Keratinocyte (primary cell): ENCODE measurements at regions not wholly inside any gene's neighbourhood (a gene's known extent, or its start where the extent isn't known, plus 50 kb on each side); places are given as distances from the start of the nearest gene placed in this dataset.
A peak's percentile ranks its signal among the peaks of the same experiment; 100 is the strongest.

Experiments used
- EZH2 ChIP-seq: IDR thresholded peaks from one replicate; pipeline ENCODE4 v1.6.1; 2012; ENCODE audit warnings: inconsistent platforms, mild to moderate bottlenecking, low read length, moderate library complexity
- TF ChIP-seq, protein P1 (sequence below), 3 experiments: IDR thresholded peaks in 1 of 3; conservative IDR thresholded peaks in 1 of 3; optimal IDR thresholded peaks in 1 of 3; 2 replicates in 2 of 3; 3 replicates in 1 of 3; pipeline versions ENCODE3 to v1.5.1; 2011; ENCODE audit warnings: low read length in 3 of 3, mild to moderate bottlenecking in 3 of 3, moderate library complexity in 2 of 3, control low read depth in 1 of 3, inconsistent platforms in 1 of 3; ENCODE audit not compliant: insufficient read depth in 2 of 3; ENCODE audit errors: extremely low read depth in 1 of 3

DNA sequence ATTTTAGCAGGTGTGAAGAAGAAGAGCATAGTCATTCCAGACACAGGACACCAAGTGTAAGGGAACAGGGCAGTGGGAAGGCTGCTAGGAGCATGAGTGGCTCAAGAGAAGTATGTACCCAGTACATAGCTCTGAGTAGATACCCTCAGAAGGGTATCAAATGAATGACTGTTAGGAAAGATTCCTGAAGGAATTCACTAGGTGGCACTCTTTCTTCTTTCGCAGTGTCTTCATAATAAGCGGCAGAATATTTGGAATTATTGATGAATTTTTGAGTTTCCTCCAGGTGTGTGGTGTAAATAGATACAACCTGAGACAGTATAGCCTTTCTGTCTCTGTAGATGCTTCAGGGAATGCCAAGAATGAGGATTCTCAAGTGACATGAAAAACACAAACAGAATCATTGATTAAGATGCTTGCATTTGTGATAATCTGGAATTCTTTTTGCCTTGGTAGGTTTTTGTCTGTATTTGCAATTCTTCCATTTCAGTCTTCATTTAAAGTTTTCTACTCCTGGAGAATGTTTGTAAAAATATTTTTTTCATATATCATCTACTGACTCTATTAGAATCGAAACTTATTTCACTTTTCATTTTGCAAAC lies 264.3 kb upstream of the RIMS1 start:
- TF ChIP-seq, protein P1, sequence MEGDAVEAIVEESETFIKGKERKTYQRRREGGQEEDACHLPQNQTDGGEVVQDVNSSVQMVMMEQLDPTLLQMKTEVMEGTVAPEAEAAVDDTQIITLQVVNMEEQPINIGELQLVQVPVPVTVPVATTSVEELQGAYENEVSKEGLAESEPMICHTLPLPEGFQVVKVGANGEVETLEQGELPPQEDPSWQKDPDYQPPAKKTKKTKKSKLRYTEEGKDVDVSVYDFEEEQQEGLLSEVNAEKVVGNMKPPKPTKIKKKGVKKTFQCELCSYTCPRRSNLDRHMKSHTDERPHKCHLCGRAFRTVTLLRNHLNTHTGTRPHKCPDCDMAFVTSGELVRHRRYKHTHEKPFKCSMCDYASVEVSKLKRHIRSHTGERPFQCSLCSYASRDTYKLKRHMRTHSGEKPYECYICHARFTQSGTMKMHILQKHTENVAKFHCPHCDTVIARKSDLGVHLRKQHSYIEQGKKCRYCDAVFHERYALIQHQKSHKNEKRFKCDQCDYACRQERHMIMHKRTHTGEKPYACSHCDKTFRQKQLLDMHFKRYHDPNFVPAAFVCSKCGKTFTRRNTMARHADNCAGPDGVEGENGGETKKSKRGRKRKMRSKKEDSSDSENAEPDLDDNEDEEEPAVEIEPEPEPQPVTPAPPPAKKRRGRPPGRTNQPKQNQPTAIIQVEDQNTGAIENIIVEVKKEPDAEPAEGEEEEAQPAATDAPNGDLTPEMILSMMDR (optimal IDR thresholded peaks at IDR 0.05 in 1 of 3, IDR thresholded peaks at IDR 0.05 in 1 of 3, conservative IDR thresholded peaks at IDR 0.05 in 1 of 3; ENCODE audit: extremely low read depth in 1 of 3, insufficient read depth in 2 of 3, low read length in 3 of 3), result peak in 2 of 3 experiments; percentile 49 to 53
- no peak for TF ChIP-seq EZH2
